Renal cortical epithelial cell (primary cell): ENCODE measurements at regions not wholly inside any gene's neighbourhood (a gene's known extent, or its start where the extent isn't known, plus 50 kb on each side); places are given as distances from the start of the nearest gene placed in this dataset.

Experiments
- DNase-seq: peaks from one replicate; pipeline ENCODE4 v3.0.0-alpha.2; 2011; ENCODE audit warnings: low read depth

DNA sequence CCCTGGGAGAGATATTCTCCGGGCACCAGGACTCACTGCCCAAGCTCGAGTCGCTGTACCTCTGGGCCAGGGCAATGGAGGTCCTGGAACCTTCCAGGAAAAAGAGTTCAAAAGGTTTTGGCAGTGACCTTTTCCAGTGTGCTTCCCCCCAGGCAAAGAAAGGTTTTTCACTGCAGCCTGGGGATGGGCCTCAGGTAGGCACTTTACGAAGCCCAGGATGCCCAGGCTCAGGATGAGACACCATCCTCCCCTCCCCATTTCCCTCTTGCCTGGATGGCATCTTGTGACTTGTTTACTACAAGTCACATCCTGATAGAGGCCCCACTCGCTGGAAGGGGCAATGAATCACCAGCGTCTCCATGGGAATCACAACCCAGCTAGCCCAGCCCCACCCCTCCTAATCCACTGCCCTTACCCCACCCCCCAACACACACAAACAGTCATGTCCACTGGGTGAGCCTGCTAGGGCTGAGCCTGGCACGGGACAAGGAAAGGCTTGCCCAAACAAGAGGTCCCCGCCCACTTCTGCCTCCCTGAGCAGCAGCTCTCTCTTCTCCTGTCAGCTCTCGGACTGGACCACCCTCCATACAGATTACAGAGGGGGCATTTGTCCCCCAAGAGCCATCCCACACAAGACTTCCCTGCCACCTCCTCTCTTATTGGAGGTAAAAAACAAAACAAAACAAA is 93.8 kb upstream of the SMNDC1 start:
- DNase-seq = peak; percentile 99

- DNase-seq = peak; percentile 99
Observed at GRCh38 chr10:110399106-110399964, 94.6 kb upstream of the SMNDC1 start.

DNA sequence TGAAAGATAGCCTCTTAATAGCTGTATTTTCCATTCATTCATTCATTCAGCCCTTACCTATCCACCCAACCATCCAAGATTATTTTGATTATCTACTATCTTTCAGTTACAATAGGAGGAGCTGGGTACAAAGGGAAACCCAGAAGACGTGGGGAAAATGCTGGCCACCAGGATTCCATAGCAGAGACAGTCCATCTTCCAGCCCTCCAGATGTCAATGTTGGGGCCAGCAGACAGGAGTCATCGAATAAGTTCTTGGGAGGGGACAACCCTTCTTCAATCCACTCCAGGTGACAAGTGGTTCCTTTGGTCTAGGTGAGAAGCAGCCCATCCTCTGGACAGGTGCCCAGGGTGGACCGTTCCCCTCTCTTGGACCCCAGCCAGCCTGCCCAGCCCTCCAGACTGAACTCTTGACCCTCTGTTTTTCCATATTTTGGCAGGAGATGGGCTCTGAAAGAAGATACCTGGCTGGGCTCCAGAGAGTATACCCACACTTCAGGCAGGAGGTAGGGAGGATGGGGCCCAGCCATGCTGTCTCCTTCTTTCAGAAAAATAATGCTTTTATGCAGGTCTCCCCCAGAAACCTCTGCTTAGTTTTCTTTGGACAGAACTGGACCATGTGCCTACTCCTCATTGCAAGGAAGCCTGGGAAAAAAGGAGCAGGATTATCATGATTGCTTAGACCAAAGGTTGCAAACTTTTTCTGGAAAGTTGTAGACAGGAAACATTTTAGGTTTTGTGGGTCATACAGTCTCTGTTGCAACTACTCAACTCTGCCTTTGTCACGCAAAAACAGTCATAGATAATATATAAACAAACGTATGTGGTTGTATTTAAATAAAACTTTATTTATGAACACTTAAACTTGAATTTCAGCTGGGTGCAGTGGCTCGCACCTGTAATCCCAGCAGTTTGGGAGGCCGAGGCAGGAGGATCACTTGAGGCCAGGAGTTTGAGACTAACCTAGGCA is 95.5 kb upstream of the SMNDC1 start:
- no peak for DNase-seq

- DNase-seq = no peak
Observed at GRCh38 chr10:110401401-110402076, 96.2 kb upstream of the DUSP5 start.

GRCh38 chr10:110402077-110402416 is 95.7 kb upstream of the DUSP5 start:
- no peak for DNase-seq

- DNase-seq = no peak
Observed at GRCh38 chr10:110403593-110403992, 94.1 kb upstream of the DUSP5 start.

DNA sequence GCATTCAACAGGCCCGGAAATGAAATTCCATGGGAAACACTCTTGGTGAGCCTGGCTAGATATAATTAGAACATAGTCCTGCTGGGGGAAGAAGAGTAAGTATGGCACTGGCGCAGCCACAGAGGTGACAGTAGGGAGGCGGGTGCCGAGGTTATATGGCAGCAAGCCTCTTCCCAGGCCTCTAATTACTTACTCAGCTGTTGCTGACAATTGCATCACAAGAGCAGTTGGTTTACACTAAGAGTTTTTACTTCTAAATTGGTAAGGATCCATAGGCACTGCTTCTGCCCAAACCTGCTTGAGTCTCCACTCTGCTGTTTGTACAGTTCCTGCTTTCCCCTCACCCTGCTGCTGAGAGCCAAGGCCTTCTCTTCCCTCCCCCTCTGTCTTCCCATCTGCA is 93.3 kb upstream of the DUSP5 start:
- no peak for DNase-seq

GRCh38 chr10:110404825-110405224 is 92.9 kb upstream of the DUSP5 start:
- no peak for DNase-seq

GRCh38 chr10:110405380-110405779 is 92.3 kb upstream of the DUSP5 start:
- no peak for DNase-seq

GRCh38 chr10:110407301-110408170 is 90.2 kb upstream of the DUSP5 start:
- DNase-seq = peak; percentile 83

- peak; percentile 94 for DNase-seq
Observed at GRCh38 chr10:110408203-110408871, 89.4 kb upstream of the DUSP5 start.

DNA sequence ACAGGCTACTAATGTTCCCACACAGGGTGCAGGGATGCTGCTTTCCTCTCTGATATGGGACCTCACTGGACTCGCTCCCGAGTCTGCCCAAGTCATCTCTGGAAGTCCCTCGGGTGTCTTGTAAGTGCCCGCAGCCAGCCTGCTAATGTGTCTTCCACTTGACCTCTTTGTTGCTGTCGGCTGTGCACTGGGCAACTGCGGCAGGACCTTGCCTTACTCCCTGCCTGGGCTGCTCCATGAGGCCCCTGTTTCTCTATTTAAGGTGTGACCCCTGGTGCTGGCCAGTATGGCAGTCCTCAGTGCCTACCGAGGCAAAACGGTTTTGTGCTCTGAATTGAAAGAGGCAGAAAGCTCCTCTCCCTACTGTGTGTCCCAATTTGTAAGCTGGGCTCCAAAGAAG is 88.8 kb upstream of the DUSP5 start:
- DNase-seq = no peak

DNA sequence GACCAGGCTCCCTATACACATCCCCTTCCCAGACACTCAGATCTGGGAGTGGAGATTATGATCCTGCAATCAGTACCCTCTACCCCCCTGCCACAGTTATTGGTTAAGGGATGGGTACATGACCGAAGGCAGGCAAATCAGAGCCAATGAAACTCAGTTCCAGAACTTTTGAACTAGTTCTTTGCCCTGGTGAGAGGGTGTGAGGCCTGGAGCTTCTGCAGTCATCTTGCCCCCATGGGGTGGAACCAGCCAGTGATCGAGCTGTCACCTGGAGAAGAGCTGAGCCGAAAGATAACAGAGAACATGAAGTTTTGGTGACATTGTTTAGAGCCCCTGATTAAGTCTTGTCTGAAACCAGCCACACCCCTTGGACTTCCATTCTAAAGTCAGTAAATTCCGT is 88.2 kb upstream of the DUSP5 start:
- no peak for DNase-seq

DNA sequence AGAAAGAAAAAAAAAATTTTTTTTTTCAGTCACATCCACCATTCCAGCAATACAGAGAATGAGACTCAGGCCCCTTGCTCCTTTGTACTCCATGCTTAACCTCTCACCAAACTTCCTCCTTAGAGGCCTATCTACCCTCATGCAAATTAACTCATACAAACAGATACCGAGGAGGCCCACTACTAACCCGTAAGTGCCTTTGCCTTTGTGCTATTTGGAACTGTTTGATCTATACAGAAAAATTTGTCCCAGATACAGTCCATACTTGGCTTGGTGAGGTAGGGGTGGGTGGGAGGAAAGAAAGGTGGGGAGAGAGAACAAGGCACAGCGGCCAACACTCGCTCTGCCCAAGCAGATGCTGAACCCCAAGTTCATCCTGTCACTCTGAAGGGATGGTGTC is 87.8 kb upstream of the DUSP5 start:
- no peak for DNase-seq

- peak; percentile 98 for DNase-seq
Observed at GRCh38 chr10:110410329-110411046, 87.2 kb upstream of the DUSP5 start.

DNA sequence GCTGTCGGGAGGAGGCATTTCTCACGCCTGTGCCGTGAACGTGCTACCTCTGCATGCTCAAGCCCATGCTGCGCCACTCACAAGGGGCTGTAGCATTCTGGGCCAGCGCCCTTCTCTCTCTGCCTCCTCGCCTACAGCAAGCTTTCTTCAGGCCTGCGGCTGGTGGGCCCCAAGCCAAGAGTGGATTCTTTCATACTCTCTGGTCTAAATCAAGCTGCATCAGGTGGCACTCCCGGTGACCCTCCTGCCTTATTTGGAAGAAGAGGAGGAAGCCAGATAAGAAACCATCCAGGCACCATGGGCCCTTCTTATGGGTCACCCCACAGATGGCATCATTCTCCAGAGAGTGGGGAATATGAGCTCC is 86.7 kb upstream of the DUSP5 start:
- DNase-seq = peak; percentile 54

GRCh38 chr10:110413049-110413783 is 84.5 kb upstream of the DUSP5 start:
- DNase-seq = no peak

GRCh38 chr10:110413903-110414547 is 83.7 kb upstream of the DUSP5 start:
- DNase-seq = peak; percentile 30
